ENCODE measurements at regions not wholly inside any gene's neighbourhood (a gene's known extent, or its start where the extent isn't known, plus 50 kb on each side); places are given as distances from the start of the nearest gene placed in this dataset.

DNA sequence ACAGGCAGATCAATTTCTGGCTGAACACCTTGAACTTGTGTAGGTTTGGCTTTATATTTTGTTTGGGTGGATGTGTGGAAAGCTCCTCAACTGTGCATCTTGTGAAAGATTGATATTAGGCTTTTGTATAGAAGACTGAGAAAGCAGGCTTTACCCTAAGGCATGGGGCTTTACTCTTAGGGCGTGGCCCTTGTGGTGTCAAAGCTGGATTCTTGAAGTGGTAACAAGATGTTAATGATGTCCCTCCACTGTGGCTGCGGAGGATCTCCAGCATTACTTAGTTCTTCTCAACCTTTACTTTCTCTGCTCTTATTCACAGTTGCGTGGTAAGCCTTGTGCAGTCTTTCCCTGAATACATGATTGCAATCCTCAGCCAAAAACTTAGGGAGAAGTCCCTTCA is 54.1 kb upstream of the HECTD2 start (continued):
- TF ChIP-seq, protein P1, sequence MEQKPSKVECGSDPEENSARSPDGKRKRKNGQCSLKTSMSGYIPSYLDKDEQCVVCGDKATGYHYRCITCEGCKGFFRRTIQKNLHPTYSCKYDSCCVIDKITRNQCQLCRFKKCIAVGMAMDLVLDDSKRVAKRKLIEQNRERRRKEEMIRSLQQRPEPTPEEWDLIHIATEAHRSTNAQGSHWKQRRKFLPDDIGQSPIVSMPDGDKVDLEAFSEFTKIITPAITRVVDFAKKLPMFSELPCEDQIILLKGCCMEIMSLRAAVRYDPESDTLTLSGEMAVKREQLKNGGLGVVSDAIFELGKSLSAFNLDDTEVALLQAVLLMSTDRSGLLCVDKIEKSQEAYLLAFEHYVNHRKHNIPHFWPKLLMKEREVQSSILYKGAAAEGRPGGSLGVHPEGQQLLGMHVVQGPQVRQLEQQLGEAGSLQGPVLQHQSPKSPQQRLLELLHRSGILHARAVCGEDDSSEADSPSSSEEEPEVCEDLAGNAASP (IDR thresholded peaks at IDR 0.05) = no peak
- TF ChIP-seq CEBPG (CRISPR knock-in tag; IDR thresholded peaks at IDR 0.05) (no peak), CEBPG (tag; conservative IDR thresholded peaks at IDR 0.05 in 1 of 2, IDR thresholded peaks at IDR 0.05 in 1 of 2) (no peak), SETDB1 (IDR thresholded peaks at IDR 0.05; ENCODE audit: low read length) (no peak), BRF1 (IDR thresholded peaks at IDR 0.05; ENCODE audit: borderline replicate concordance, extremely low read depth, insufficient read length) (no peak), MBD2 (IDR thresholded peaks at IDR 0.05; ENCODE audit: borderline replicate concordance, low read depth) (no peak), CUX1 (CRISPR knock-in tag; IDR thresholded peaks at IDR 0.05) (no peak), MTA3 (IDR thresholded peaks at IDR 0.05; ENCODE audit: borderline replicate concordance) (no peak), TEAD1 (CRISPR knock-in tag; IDR thresholded peaks at IDR 0.05) (no peak), CHD2 (IDR thresholded peaks at IDR 0.05; ENCODE audit: low read depth, low read length) (no peak)
- TF ChIP-seq, protein P2, sequence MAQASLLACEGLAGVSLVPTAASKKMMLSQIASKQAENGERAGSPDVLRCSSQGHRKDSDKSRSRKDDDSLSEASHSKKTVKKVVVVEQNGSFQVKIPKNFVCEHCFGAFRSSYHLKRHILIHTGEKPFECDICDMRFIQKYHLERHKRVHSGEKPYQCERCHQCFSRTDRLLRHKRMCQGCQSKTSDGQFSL (CRISPR knock-in tag; IDR thresholded peaks at IDR 0.05) = no peak
- TF ChIP-seq, protein P2 (tag; IDR thresholded peaks at IDR 0.05) = no peak
